PC-9 (cell line): ENCODE measurements at regions not wholly inside any gene's neighbourhood (a gene's known extent, or its start where the extent isn't known, plus 50 kb on each side); places are given as distances from the start of the nearest gene placed in this dataset.

Experiments
- CTCF ChIP-seq: fragments of 200-600 bp; sonication (generic); conservative IDR thresholded peaks from 2 replicates; pipeline ENCODE4 v1.6.1; 2017; ENCODE audit warnings: mixed run types, antibody characterized with exemption, mild to moderate bottlenecking, moderate library complexity
- EZH2 ChIP-seq: fragments of 200-600 bp; sonication (generic); IDR thresholded peaks from 2 replicates; pipeline ENCODE4 v1.8.0; 2017; ENCODE audit warnings: antibody characterized with exemption, low read depth

GRCh38 chr2:234138836-234139235 lies 88.3 kb downstream of the SPP2 start:
- no peak for TF ChIP-seq CTCF
- TF ChIP-seq EZH2 = no peak
